GM12864 (cell line): ENCODE measurements at regions not wholly inside any gene's neighbourhood (a gene's known extent, or its start where the extent isn't known, plus 50 kb on each side); places are given as distances from the start of the nearest gene placed in this dataset.

Source experiments
- DNase-seq: peaks from one replicate; pipeline ENCODE4 v3.0.0-alpha.2; 2011; ENCODE audit warnings: low read depth
- H3K4me3 ChIP-seq: 2 replicates; pipeline ENCODE4 v1.5.1; 2011; ENCODE audit warnings: mild to moderate bottlenecking, low read depth, low read length, control low read depth
- CTCF ChIP-seq: IDR thresholded peaks from 2 replicates; pipeline ENCODE4 v1.5.1; 2011; ENCODE audit warnings: low read depth, mild to moderate bottlenecking, moderate library complexity, low read length, control low read depth, inconsistent platforms; ENCODE audit errors: missing control alignments

- no peak for DNase-seq
- no peak for TF ChIP-seq CTCF
- H3K4me3 ChIP-seq = no peak overlapping the region
These were observed 66.1 kb upstream of the KAT6B start for GRCh38 chr10:74760086-74760979.

GRCh38 chr10:74763934-74764591 is 62.3 kb upstream of the KAT6B start:
- H3K4me3 ChIP-seq = no peak overlapping the region
- TF ChIP-seq CTCF = no peak
- no peak for DNase-seq

- H3K4me3 ChIP-seq = no peak overlapping the region
- DNase-seq = no peak
- TF ChIP-seq CTCF = no peak
These were observed 60.9 kb upstream of the KAT6B start for GRCh38 chr10:74765465-74765975.

- no peak overlapping the region for H3K4me3 ChIP-seq
- TF ChIP-seq CTCF = no peak
- DNase-seq = no peak
These were observed 59.9 kb upstream of the KAT6B start for GRCh38 chr10:74766501-74766900.

GRCh38 chr10:74770400-74770799 is 56.0 kb upstream of the KAT6B start:
- no peak overlapping the region for H3K4me3 ChIP-seq
- no peak for DNase-seq
- no peak for TF ChIP-seq CTCF

GRCh38 chr10:74771054-74771453 is 55.3 kb upstream of the KAT6B start:
- no peak for DNase-seq
- peak; percentile 32 for TF ChIP-seq CTCF
- H3K4me3 ChIP-seq = no peak overlapping the region
